Nucleus accumbens (tissue), 56 donors: ENCODE measurements at regions not wholly inside any gene's neighbourhood (a gene's known extent, or its start where the extent isn't known, plus 50 kb on each side); places are given as distances from the start of the nearest gene placed in this dataset.
"Not testable (repeated sequence)": the region's sequence is repeated elsewhere in the genome, so short reads cannot be mapped to it uniquely, and the experiment has no call there.

ENCODE experiments used
- DNase-seq, 56 donors: peaks; one replicate each; lab custom pipeline; 2025; lab: John Stamatoyannopoulos, UW

DNA sequence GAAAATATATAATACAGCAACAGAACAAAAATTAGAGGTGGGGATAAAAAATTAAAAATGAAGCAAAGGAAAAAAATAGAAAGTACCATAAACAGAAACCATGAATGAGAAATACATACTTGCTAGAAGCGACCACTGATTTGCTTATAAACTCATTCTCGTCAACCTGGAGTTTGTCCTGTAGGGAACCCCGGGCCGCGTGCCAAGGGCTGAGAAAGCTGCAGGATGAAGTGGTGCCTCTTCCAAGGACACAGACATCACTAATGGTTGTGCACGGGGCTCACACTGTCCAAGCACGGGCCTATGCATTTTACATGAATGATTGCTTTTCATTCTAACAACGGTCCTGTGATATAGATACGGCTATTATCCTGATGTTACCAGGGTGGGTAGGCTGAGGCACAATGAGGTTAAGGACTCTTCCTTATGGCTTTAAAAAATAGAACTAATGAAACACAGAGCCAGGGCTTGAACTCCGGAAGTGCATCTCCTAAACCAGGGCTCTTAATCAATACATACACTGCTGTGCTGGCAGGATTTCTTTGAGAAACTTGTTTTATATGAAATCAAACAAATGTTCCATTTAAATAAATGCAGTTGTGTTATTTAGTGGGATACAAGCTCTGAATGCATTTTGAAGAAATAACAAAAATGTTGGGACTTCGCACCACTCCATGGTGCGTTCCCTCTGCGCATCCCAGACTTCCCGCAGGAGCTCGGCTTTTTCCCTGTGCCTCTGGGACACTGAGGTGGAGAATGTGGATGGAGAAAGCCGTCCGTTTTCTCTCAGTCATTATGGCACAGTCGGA, 113.9 kb upstream of the PHACTR3 start:
- not testable (repeated sequence) for DNase-seq

DNA sequence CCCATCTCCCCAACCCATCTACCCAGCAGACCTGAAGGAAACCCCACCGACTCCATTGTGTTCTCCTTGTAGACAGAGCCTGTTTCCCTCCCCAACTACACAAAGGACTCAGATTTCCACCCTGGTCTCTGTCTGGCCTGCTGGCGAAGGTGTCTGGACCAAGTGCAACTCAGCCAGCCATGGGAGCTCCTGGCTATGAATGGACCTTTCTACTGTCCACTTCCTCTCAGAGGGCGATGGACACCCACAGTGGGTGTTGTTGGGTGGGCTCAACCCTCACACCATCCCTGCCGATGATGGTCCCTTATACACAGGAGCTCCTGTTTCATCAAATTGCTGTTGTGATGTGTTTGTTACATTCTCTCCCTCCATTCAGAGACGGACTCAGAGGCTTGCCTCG, 112.5 kb upstream of the PHACTR3 start:
- no peak for DNase-seq

DNA sequence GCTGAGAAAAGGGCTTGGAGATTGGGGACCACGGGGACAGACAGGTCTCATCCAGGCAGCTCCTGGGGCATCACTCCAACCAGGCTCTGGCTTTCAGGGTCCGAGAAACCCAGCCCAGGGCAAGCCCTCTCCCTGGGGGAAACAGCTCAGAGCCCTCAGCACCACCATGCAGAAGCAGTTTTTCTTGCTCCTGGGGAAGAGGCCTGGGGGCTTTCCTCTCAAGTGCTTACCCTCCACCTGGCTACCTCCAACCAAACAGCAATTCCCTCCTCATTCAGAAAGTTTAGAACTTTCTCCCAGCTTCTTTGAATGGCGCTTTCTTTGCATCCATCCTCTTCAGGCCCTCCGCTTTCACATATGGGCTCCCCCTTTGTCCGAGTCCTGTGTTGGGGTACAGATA, 110.4 kb upstream of the PHACTR3 start:
- DNase-seq, result no peak

DNA sequence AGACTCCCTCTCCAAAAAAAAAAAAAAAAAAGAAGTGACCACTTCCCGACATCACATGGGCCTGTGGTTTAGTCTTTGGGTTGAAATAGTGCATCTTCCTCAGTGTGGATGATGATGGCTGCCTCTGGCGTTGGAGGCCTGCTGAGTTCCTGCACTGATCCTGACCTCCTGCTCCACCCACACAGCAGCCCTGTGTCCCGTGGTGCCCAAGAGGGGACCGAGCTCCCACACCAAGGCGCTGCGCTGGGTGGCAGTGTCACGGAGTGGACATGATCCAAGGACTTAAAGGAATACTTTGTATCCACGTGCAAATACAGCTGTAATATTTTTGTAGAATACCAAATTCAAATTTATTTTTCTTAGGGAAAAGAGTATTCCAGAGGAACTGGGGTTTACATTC, 109.2 kb upstream of the PHACTR3 start:
- DNase-seq, result no peak

DNA sequence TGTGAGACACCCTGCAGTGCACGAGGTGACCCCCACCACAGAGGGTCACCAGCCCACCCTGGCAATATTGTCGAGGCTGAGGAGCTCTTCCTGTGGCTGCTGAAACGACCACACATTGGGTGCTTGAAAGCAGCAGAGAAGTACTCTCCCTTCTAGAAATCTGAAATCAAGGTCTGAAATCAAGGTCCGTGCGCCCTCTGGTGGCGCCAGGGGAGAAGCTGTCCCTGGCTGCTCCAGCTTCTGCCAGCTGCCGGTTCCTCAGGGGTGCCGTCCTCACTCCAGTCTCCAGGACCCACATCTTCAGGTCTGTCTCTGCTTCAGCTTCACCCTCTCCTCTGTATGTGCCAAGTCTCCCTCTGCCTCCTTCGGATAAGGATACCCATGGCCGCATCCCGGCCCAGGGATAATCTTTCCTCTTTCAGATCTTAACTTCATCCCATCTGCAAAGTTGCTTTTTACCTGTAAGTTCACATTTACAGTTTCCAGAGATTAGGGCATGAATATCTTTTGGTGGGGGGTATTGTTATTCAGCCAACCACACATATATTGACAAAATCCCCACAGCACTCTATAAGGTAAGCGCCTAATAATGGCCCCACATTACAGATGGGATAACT, 108.3 kb upstream of the PHACTR3 start:
- peak in 49 of 56 donors; percentile 3 to 84 (median 35) for DNase-seq

DNA sequence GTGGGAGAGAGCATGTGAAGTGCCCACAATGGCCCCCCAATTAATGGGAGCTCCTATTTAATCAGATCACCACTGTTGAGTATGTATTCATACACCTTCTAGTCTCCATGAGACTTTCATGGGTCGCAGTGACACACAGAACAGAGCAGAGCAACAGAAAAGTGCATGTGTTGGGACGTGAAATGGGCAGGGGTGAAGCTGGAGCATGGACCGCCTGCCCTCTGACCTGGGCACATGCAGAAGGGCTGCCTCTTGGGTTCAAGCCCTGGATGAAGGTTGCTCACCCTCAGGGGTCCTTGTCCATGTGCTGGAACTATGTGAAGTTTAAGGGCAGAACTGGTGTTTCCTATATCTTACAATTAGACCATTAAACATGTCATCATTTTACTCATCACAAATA, 106.0 kb upstream of the PHACTR3 start:
- DNase-seq, result no peak

DNA sequence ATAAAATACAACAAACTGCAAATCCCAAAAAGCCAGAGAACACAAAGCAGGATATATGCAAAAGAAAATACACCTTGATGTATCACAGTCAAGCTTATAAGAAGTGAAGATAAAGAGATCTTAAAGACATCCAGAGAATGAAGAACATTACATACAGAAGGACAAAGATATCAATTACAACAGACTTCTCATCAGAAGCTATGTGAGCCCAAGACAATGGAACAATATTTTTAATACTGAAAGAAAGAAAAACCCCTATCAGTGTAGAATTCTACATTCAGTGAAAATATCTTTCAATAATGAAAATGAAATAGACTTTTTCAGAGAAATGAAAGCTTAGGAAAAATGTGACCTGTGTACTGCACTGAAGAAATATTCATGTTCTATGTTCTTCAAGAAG, 104.5 kb upstream of the PHACTR3 start:
- no peak for DNase-seq

DNA sequence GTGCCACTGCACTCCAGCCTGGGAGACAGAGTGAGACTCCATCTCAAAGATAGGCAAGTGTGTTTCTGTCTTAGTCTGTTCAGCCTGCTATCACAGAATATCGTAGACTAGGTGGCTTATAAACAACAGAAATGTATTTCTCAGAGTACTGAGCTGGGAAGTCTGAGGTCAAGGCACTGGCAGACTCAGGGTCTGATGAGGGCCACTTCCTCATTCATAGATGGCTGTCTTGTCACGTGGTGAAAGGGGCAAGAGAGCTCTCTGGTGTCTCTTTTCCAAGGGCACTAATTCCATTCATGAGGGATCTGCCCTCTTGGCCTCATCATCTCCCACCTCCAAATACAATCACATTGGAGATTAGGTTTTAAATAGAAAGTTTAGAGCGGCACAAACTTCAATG, 95.6 kb upstream of the PHACTR3 start:
- no peak for DNase-seq

DNA sequence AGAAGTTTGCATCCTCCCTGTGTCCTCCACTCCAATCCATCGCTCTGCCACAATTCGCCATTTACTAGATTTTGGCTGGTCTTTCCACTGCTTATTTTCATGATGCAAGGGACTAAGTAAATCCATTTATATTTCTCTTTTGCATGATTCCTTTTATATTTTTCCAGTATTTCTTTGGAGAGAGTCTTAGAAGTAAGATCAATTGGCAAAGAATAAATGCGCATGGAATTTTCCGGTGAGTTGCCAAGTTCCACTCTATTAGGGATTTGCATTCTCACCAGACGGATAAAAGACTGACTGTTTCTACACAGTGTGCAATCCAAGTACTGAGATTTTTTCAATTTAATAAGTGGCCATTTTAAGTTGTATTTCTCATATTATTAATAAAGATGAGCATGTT, 91.7 kb upstream of the PHACTR3 start:
- DNase-seq, result no peak

DNA sequence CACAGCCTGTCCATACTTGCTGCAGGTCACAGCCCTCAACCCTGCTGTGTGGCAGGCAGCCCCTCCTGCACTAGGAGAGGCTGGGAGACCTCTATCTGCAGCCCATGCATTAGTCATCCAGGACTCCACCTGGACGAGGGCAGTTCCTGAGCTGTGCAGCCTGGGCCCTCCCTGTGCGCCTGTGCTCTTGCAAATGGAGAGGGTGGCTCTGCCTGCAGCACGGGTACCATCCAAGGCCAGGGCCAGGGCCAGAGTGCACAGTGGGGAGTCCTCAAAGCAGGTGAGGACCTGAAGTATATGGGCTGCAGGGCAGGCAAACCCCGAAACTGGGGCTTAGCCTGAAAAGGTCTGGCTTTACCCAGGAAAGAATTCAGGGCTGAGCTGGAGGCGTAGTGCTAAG, 89.8 kb upstream of the PHACTR3 start:
- no peak for DNase-seq

DNA sequence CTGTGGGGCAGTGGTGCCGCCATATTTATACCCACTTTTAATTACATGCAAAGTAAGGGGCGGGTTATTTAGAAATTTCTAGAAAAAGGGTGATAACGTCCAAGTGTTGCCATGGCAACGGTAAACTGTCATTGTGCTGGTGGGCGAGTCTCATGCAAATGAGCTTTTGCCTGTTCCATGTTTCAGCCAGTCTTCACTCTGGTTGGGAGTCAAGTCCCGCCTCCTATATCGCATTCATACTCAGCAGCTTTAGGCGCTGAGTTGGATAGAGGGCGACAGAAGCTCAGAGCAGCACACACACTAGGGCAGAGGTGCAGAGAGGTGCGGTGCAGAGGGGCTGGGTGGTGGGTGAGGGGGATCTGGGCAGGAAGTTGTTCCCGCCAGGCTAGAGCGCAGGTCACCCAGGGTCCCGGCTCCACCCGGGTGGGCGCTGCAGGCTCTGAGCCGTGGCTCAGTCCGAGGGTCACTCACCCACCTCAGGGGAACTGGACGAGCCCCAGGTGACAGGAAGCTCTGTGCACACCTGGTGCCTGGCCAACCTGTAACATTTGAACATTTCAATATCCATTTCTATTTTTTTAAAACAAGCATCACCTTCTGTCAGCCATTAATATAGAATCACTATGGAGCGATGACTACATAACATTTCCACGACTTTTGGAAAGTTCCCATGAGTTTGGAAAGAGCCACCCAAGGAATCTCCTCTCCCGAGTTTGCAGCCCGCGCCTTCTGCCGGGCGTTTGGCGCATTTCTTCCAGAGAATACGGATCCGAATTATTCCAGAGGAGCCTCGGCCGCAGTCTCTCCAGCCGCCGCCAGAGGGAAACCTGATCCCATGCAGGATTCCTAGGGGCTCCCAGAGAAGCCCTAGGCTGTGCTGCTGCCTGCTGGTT, 89.1 kb upstream of the PHACTR3 start:
- DNase-seq, result peak in 54 of 56 donors; percentile 5 to 91 (median 61)

DNA sequence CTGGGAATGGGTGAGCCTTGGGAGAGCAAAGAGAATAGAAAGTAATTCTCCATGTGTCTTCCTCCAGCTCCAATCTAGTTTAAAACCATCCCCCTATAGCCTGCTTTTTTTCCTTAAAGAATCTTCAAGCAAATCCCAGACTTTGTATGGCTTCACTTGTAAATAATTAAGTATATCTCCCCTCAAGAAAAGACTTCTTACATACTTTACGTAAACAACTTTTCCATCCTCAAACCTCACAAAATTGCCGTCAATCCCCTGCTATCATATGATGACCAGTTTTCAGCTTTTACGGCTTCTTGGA, 88.5 kb upstream of the PHACTR3 start:
- no peak for DNase-seq

DNA sequence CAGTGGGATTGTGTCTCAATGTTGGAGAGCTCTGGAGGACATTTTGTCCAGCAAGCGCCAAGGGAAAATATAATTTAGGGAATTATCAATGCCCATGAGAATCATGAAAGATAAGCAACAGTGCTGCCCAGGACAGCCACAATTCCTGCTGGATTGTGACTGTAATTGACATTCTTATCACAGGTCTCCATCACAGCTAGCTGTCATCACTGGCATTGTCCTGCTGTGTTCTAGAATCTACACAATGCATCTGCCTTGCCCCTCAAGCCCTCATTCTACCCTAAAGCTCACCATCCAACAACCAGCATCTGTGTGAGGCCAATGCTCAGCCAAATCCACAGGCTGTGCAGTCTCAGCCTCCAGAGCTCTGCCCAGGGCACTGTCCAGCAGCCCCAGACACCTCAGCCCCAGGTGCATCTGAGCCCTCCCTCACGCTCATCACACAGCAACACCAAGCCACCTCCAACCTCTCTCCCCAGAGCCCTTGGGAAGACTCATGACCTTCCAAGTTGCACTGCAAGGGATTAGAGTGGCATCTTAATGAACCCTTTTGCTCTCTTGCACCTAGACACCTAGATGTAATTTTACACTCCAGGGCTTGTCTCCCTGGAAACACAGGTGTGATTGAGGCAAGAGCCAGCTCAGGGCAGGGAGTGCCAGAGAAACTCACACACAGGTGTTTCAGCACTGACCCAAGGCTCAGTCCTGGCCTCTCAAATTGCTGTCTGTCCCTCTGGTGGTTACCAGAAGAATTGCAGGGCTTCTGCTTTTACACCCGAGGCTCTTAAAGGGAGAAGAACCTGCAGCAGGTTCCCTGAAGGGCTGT, 85.2 kb upstream of the PHACTR3 start:
- peak in 6 of 56 donors; percentile 3 to 21 (median 13) for DNase-seq

DNA sequence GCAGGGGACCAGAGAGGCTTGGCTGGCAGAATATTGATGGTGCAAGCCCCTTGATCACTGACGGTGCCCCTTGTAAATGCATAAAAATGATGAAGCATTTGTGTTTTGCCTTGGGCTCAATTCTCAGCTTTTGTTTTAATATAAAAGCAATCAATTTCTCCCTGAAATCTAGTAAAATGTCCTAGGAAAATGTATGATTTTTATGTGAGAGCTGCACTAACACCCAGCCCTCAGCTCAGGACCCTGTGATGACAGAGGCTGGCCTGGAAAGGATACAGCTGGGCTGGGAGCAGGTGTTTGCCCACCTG, 84.7 kb upstream of the PHACTR3 start:
- DNase-seq, result no peak

DNA sequence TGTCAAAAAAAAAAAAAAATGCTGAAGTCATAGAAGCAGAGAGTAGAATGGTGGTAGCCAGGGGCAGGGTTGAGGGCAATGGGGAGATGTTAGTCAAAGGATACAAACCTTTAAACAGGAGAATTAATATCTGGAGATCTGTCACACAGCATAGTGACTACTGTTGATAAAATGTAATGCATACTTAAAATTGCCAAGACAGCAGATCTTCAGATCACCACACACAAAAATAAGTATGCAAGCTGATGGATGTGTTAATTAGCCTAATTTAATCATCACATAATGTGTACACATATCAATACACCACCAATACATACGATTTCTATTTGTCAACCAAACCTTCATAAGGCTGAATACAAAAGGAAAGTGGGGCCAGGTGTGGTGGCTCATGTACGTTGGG, 83.5 kb upstream of the PHACTR3 start:
- DNase-seq, result no peak

DNA sequence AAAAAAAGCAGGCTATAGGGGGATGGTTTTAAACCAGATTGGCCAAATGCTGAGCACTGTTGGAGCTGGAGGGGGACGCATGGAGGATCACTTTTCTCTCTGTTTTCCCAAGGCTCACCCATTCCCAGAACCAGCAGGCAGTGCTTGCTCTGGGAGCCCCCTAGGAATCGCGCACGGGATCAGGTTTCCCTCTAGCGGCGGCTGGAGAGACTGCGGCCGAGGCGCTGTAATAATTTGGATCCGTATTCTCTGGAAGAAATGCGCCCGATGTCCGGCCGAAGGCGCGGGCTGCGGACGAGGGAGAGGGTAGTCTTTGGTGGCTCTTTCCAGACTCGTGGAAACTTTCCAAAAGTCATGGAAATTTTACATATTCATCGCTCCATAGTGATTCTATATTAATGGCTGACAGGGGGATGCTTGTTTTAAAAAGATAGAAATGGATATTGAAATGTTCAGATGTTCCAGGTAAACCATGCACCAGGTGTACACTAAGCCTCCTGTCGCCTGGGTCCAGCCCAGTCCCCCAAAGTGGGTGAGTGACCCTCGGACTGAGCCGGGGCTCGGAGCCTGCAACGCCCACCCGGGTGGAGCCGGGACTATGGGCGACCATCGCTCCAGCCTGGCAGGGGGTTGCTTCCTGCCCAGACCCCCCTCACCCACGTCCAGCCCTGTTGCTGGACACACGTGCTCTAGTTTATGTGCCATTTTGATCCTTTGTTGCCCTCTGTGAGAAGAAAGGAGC, 78.7 kb upstream of the PHACTR3 start:
- peak in 46 of 56 donors; percentile 6 to 80 (median 37) for DNase-seq

DNA sequence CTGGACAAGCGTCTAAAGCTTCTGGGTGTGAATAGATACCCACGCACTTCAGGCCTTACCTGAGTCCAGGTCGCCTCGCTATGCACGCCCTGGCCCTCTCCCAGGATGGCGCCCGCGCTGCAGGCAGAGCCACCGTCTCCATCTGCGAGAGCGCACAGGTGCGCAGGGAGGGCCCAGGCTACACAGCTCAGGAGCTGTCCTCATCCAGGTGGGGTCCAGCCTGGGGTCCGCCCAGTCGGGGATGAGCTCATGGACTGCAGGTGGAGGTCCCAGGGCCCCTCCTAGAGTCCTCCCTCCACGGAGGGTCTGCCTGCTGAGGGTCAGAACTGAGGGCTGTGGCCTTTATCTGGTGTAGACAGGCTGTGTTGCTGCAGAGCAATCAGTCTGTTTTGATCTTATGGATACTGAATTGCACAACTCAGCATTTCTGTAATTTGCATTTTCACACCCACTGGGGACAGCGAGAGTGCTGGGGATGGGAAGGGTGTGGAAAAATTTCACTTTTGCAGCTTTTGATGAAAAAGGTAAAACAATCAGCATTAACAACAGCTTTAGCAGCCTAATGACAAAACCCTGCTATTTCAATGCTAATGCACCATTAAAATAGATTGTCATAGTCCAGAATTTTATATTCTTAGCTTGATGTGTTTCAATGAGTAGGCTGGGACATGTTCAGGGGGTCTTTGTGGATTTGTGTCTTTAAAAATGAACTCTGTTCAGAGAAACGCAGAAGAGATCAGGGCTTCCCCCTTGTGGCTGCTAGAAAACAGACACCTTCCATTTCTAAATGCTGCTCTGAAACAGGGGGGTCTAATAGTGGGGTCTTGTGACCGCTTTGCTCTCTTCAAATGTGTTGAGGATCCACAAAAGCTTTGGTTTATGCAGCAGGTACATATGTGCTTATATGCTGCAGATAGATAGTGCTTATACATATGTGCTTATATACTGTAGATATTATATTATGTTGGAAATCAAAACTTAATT, 77.8 kb upstream of the PHACTR3 start:
- DNase-seq, result no peak

DNA sequence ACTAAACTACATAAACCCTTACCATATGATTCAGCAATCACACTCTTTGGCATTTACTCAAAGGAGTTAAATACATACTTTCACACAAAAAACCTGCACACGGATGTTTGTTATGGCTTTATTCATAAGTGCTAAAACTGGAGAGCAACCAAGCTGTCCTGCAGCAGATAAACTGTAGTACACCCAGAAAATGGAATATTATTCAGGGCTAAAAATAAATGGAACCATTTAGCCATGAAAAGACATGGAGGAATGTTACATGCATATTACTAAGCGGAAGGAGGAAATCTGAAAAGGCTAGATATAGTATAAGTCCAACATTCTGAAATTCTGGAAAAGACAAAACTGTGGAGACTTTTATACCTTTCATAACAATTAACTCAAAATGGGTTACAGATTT, 73.6 kb upstream of the PHACTR3 start:
- no peak for DNase-seq

DNA sequence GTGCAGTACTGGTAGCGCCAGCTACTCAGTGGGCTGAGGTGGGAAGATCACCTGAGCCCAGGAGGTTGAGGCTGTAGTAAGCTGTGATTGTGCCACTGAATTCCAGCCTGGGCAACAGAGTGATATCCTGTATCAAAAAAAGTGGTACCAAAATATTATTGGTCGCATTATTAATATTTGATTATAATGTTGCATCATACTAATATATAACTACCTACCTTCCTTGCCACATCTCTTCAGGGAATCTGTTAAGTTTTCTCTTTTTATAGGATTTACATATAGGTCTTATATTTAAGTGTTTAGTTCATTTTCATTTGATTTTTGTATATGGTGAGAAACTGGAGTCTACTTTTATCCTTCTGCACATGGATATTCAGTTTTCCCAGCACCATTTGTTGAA, 66.3 kb upstream of the PHACTR3 start:
- no peak for DNase-seq
